ENCODE measurements at regions not wholly inside any gene's neighbourhood (a gene's known extent, or its start where the extent isn't known, plus 50 kb on each side); places are given as distances from the start of the nearest gene placed in this dataset.

DNA sequence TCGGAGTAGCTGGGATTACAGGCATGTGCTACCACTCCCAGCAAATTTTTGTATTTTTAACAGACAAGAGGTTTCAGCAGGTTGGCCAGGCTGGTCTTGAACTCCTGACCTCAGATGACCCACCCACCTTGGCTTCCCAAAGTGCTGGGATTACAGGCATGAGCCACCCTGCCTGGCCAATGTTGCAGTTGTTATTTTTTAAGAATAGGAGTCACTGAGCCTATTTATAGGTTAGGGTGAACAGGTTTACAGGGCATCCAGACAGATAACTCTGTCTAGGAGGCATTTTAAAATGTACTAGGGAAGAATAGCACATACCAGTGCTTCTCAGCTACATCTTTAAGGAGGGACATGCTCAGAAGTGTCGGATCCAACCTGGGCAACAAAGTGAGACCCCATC is 60.1 kb upstream of the BNC2 start:
- Histone ChIP-seq H3K4me1 (ENCODE audit: control insufficient read depth, insufficient read depth, low read length) (peaks cover 3% of the 10 kb centered on the region; the same call in 1 of the 2 replicates), H2BK120ac (ENCODE audit: low read depth, low read length) (no peak overlapping the region), H2BK5ac (ENCODE audit: low read depth, low read length, poor library complexity, severe bottlenecking) (no peak overlapping the region), H3K23ac (ENCODE audit: low read depth, low read length) (no peak overlapping the region), H3K4me3 (ENCODE audit: insufficient read depth, low read depth, low read length) (no peak overlapping the region), H2AFZ (replicated peaks; ENCODE audit: low read length, poor library complexity) (no peak overlapping the region), H4K91ac (ENCODE audit: insufficient read depth, low read depth, low read length) (no peak overlapping the region), H3K18ac (ENCODE audit: low read depth, low read length) (no peak overlapping the region), H2BK15ac (ENCODE audit: low read depth, low read length) (no peak overlapping the region), H3K27me3 (ENCODE audit: control insufficient read depth, insufficient read depth, low read length) (no peaks in the 10 kb centered on the region), H3K4me2 (ENCODE audit: low read depth, low read length) (no peak overlapping the region), H2AK5ac (ENCODE audit: low read depth, low read length) (no peak overlapping the region), H2AK9ac (replicated peaks; ENCODE audit: low read depth, low read length, poor library complexity) (no peak overlapping the region), H4K20me1 (ENCODE audit: insufficient read depth, low read length) (no peaks in the 10 kb centered on the region), H2BK20ac (ENCODE audit: low read depth, low read length) (no peak overlapping the region), H3K14ac (replicated peaks; ENCODE audit: low read depth, low read length) (no peak overlapping the region), H3K27ac (ENCODE audit: insufficient read depth, low read length) (no peak overlapping the region), H3K79me1 (ENCODE audit: low read depth in 1 of 2, low read length in 2 of 2) (no peaks in the 10 kb centered on the region), H3K36me3 (ENCODE audit: control insufficient read depth, insufficient read depth, low read length) (no peaks in the 10 kb centered on the region), H4K8ac (ENCODE audit: low read depth in 2 of 2, low read length in 2 of 2) (no peak overlapping the region), H3K9me3 (ENCODE audit: control insufficient read depth, insufficient read depth, low read length) (no peaks in the 10 kb centered on the region), H3K4ac (ENCODE audit: low read depth, low read length) (no peak overlapping the region), H3K9me1 (ENCODE audit: insufficient read depth, low read length) (no peaks in the 10 kb centered on the region), H4K5ac (ENCODE audit: low read depth, low read length) (no peak overlapping the region), H3K9ac (ENCODE audit: low read depth, low read length) (no peak overlapping the region), H3K56ac (ENCODE audit: extremely low read depth, insufficient read depth, low read length) (no peak overlapping the region)
- in situ Hi-C loops (cut with MboI; ENCODE audit: low sequenced_read_pairs) = no loop called here
- no peak for DNase-seq
- CTCF ChIA-PET = no interaction called here
- no TSS peak for BruUV-seq (replicated peaks)
- POLR2A ChIA-PET (ENCODE audit: unreplicated experiment) = no interaction called here
- ATAC-seq (ENCODE audit: low read depth) = no peak
- intact Hi-C loops (cut with micrococcal nuclease) = loop anchor here (5.0 kb wide), 1 partner anchor 33 kb away; no protein-coding TSS in a partner anchor
- dilution Hi-C loops (cut with HindIII; ENCODE audit: low sequenced_read_pairs, unreplicated experiment) = no loop called here
- no peak for TF ChIP-seq RAD21 (IDR thresholded peaks at IDR 0.05; ENCODE audit: low read length)
- TF ChIP-seq MAFK (IDR thresholded peaks at IDR 0.05; ENCODE audit: low read depth, low read length) = no peak
- TF ChIP-seq MXI1 (IDR thresholded peaks at IDR 0.05; ENCODE audit: borderline replicate concordance, low read depth, low read length) = no peak
- TF ChIP-seq FOS (IDR thresholded peaks at IDR 0.05; ENCODE audit: low read depth, low read length) = no peak
- no peak for TF ChIP-seq BHLHE40 (IDR thresholded peaks at IDR 0.05; ENCODE audit: low read depth, low read length)
- TF ChIP-seq CEBPB (IDR thresholded peaks at IDR 0.05; ENCODE audit: low read depth, low read length) = no peak
- TF ChIP-seq, protein P1, sequence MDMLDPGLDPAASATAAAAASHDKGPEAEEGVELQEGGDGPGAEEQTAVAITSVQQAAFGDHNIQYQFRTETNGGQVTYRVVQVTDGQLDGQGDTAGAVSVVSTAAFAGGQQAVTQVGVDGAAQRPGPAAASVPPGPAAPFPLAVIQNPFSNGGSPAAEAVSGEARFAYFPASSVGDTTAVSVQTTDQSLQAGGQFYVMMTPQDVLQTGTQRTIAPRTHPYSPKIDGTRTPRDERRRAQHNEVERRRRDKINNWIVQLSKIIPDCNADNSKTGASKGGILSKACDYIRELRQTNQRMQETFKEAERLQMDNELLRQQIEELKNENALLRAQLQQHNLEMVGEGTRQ (IDR thresholded peaks at IDR 0.05; ENCODE audit: low read depth, low read length) = no peak
- WGBS, 2 experiments (ENCODE audit: extremely low coverage in 2 of 2, insufficient read length in 1 of 2) = no CpG with 5 or more reads among the region's 2 CpGs

All from IMR-90 (cell line).